Naive B cell (primary cell): ENCODE measurements at regions not wholly inside any gene's neighbourhood (a gene's known extent, or its start where the extent isn't known, plus 50 kb on each side); places are given as distances from the start of the nearest gene placed in this dataset.
"Not testable (repeated sequence)": the region's sequence is repeated elsewhere in the genome, so short reads cannot be mapped to it uniquely, and the experiment has no call there.

Experiments used
- ATAC-seq, 2 donors: fragments of 150-1000 bp; cut with Tn5 transposase; 2 replicates each; pipeline ENCODE4 v1.10.0; 2021; ENCODE audit warnings: low read depth in 2 of 2, mild to moderate bottlenecking in 2 of 2, moderate library complexity in 2 of 2
- DNase-seq: peaks from one replicate; pipeline ENCODE4 v3.0.0; 2022
- H3K27ac Mint-ChIP-seq, 6 donors: one replicate each; pipeline ENCODE4 v1.8.0; 2020 to 2022; ENCODE audit warnings: mild to moderate bottlenecking in 6 of 6, mixed read lengths in 6 of 6, moderate library complexity in 5 of 6, inconsistent platforms in 2 of 6
- H3K27me3 Mint-ChIP-seq, 3 donors: one replicate each; pipeline ENCODE4 v1.8.0; 2021 to 2022; ENCODE audit warnings: mixed read lengths in 3 of 3, mild to moderate bottlenecking in 1 of 3
- H3K36me3 Mint-ChIP-seq, 2 donors: one replicate each; pipeline ENCODE4 v1.8.0; 2020 to 2022; ENCODE audit warnings: mixed read lengths in 2 of 2, inconsistent platforms in 1 of 2, mild to moderate bottlenecking in 1 of 2
- H3K4me1 Mint-ChIP-seq, 3 donors: one replicate each; pipeline ENCODE4 v1.8.0; 2020 to 2022; ENCODE audit warnings: mixed read lengths in 3 of 3, inconsistent platforms in 1 of 3, mild to moderate bottlenecking in 1 of 3, moderate library complexity in 1 of 3
- H3K4me3 Mint-ChIP-seq, 8 donors: one replicate each; pipeline ENCODE4 v1.8.0; 2020 to 2022; ENCODE audit warnings: mild to moderate bottlenecking in 8 of 8, mixed read lengths in 8 of 8, moderate library complexity in 8 of 8, inconsistent platforms in 2 of 8
- H3K9me3 Mint-ChIP-seq, 7 donors: one replicate each; pipeline ENCODE4 v1.8.0; 2020 to 2022; ENCODE audit warnings: mixed read lengths in 7 of 7, mild to moderate bottlenecking in 5 of 7, inconsistent platforms in 2 of 7, moderate library complexity in 1 of 7

DNA sequence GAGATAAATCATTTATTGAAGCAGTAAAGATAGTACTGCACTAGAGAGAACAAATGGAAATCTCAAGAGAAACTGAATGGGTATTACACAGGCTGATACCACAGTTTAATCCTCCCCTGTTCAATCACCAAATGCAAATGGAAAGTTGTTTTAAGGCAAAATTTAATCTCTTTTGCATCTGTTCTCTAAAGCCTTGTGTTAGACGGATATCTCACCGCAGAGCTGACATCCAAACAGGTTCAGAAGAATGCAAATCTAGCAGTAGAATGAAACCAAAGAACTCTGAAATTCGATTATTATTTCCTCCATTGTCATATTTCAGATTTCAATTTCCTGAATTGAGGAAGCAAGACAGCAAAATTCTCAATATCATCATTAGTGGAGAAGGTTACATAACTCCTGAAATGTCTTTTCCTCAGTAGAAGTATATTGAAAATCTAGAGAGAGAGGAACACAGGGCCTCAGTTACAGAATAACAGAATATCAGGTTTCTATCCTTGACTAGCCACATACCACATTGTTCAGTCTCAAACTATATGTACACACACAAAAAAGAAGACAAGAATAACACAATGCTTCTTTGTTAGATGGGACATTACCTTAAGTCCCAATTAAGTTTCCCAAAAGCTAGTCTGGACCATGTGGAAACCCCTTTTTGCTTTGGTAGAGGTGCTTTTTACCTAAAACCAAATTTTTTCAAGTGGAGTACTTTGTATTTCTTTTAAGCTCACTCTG lies 94.1 kb upstream of the BANK1 start:
- DNase-seq, result no peak
- peaks cover 0 to under 1% of the 10 kb centered on the region in 2 donors for H3K36me3 Mint-ChIP-seq
- H3K27me3 Mint-ChIP-seq, result no peaks in the 10 kb centered on the region
- ATAC-seq, result no peak
- H3K4me1 Mint-ChIP-seq, result peaks cover 40 to 59% (median 55%) of the 10 kb centered on the region in 3 donors
- H3K27ac Mint-ChIP-seq, result peak overlapping the region; percentile 9 to 87 (median 40)
- H3K9me3 Mint-ChIP-seq, result no peaks in the 10 kb centered on the region
- peak overlapping the region in 1 of 8 donors; percentile 19 for H3K4me3 Mint-ChIP-seq

DNA sequence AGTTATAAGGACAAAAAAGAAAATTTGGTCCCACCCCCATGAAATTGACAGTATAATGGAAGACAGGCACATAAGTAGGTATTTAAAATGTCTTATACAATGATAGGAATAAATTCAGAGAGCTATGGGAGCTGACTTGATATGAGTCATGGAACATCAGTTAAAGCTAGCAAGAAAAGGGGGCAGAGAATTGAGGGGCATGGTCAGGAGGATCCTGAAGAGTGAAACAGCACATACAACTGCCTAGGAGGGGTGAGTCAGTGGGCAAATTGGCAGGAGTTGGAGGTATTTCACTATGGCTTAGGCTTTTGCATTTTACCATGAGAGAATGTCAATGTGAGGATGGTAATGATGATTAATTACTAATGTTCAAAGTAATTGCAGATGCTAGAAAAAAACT lies 95.4 kb upstream of the BANK1 start:
- no peak for ATAC-seq
- no peak for DNase-seq
- Mint-ChIP-seq H3K4me3 (peak overlapping the region in 6 of 8 donors; percentile 0 to 68 (median 24)), H3K9me3 (peaks cover 0 to 4% (median 0%) of the 10 kb centered on the region in 7 donors), H3K36me3 (peaks cover 0 to 5% of the 10 kb centered on the region in 2 donors), H3K27me3 (no peaks in the 10 kb centered on the region), H3K4me1 (peaks cover 48 to 69% (median 60%) of the 10 kb centered on the region in 3 donors), H3K27ac (peak overlapping the region in 4 of 6 donors; percentile 3 to 45 (median 13))

DNA sequence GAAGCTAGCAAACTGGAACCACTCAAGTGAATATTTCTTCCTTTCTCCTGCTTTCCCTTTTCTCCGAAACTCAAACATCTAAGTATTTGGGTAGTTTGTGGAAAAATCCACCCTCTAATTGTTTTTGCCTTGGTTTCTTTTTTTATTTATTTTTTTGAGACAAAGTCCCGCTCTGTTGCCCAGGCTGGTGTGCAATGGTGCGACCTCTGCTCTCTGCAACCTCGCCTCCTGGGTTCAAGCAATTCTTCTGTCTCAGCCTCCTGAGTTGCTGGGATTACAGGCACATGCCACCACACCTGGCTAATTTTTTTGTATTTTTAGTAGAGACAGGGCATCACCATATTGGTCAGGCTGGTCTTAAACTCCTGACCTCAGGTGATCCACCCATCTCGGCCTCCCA lies 96.1 kb upstream of the BANK1 start:
- not testable (repeated sequence) for DNase-seq, H3K27me3 Mint-ChIP-seq, H3K36me3 Mint-ChIP-seq, H3K9me3 Mint-ChIP-seq
- Mint-ChIP-seq H3K27ac (peak overlapping the region in 5 of 6 donors; percentile 45 to 86 (median 60)), H3K4me1 (peaks cover 49 to 69% (median 60%) of the 10 kb centered on the region in 3 donors), H3K4me3 (peak overlapping the region; percentile 0 to 72 (median 57))
- ATAC-seq, result peak; percentile 36 to 50

DNA sequence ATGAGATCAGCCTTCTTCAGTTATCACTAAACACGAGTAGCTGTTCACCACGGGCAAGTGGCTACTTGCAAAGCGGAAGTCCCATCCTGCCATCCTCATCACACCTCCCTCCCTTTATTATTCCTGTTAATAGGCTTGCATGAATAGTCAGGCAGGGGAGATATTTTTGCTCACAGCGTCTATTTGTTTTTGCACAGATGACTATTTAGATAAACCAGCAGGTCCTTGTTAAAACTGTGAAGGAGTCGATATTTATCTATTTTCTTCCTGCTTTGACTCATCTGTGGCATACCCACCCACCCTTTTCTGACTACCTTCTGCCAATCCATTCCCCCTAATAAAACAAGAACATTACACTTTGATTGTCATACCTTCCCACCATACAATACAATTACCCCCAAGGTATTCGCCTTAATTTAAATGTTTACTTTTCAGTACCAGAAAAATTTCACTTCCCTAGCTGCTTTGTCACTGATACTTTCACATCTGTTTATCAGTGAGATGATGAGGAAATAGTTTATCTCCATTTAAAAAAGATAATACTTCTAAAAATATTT lies 96.6 kb upstream of the BANK1 start:
- H3K4me3 Mint-ChIP-seq, result peak overlapping the region; percentile 0 to 72 (median 57)
- no peaks in the 10 kb centered on the region for H3K27me3 Mint-ChIP-seq
- DNase-seq (peak; percentile 41), ATAC-seq (peak; percentile 92 to 93)
- H3K36me3 Mint-ChIP-seq, result peaks cover 0 to 5% of the 10 kb centered on the region in 2 donors
- peaks cover 48 to 67% (median 55%) of the 10 kb centered on the region in 3 donors for H3K4me1 Mint-ChIP-seq
- peak overlapping the region in 5 of 6 donors; percentile 1 to 86 (median 50) for H3K27ac Mint-ChIP-seq
- H3K9me3 Mint-ChIP-seq, result peaks cover 0 to 4% (median 0%) of the 10 kb centered on the region in 7 donors

DNA sequence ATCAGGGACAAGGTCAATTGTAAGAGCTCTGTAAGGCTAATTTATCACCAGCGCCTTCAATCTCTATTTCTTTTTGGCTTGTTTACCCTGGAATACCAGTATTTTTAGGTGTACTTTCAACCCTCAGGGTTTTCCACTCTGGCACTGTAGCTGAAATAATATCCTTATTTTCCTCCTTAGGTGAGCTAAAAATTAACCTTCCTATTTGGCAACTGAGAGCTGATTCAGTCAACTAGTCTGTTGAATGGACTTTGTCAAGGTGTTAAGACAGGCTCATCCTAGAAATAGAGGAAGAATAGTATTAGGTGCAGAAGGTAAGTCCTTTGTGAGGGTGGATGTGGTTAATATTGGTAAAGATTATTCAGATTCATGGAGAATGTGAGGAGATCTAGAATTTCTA lies 101.3 kb upstream of the BANK1 start:
- ATAC-seq, result no peak
- no peak overlapping the region for H3K4me3 Mint-ChIP-seq

DNA sequence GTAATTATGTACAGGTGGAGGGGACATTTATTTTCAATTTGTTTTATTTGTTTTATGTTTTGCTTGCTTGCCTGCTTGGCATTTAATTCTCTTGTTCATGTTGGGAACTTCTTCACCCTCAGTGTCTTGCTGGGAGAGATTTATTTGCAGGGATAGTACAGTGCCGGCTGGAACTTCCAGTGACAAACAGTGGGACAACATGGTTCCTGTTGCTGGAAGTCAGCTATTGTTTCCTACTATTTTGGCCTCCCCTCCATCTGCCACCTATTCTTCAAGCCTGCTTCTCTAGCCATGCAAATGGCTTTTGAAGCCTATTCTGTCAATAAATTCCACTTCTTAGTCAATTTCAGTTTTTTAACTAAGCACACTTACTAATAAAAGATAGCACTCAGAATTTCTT lies 105.4 kb upstream of the BANK1 start:
- Mint-ChIP-seq H3K36me3 (no peaks in the 10 kb centered on the region), H3K9me3 (peaks cover 0 to 2% (median 0%) of the 10 kb centered on the region in 7 donors), H3K4me3 (no peak overlapping the region), H3K27me3 (no peaks in the 10 kb centered on the region), H3K4me1 (peaks cover 5 to 8% (median 7%) of the 10 kb centered on the region in 3 donors), H3K27ac (peak overlapping the region in 1 of 6 donors; percentile 19)
- no peak for ATAC-seq
- DNase-seq, result no peak

More for the DNA sequence above, 101.3 kb upstream of the BANK1 start:
- Mint-ChIP-seq H3K9me3 (peaks cover 0 to 4% (median 0%) of the 10 kb centered on the region in 7 donors), H3K27ac (no peak overlapping the region), H3K27me3 (no peaks in the 10 kb centered on the region), H3K4me1 (peaks cover 26 to 36% (median 27%) of the 10 kb centered on the region in 3 donors), H3K36me3 (peaks cover 0 to 5% of the 10 kb centered on the region in 2 donors)
- no peak for DNase-seq

DNA sequence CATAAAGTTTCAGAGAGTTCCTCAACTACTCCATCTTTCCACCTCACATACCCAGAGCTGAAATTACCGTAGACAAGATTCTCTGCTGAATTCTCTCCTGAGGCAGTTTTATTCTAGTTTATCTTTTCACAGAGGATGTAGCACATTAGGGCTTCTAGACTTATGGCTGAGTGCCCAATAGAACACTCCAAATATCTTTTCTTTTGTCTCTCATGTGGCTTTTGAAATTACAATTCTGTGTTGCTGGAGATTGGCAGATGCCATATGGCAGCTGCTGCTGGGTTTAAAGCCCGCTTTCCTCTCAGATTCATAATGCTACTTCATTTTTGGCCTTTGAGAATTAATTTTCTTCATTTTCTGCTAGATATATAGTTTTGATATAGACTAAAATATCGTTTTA lies 107.6 kb upstream of the BANK1 start:
- H3K36me3 Mint-ChIP-seq, result no peaks in the 10 kb centered on the region
- no peak overlapping the region for H3K27ac Mint-ChIP-seq
- DNase-seq (no peak), ATAC-seq (no peak)
- H3K4me3 Mint-ChIP-seq, result no peak overlapping the region
- H3K27me3 Mint-ChIP-seq, result no peaks in the 10 kb centered on the region
- H3K9me3 Mint-ChIP-seq, result peaks cover 0 to 2% (median 0%) of the 10 kb centered on the region in 7 donors
- peaks cover 0 to 4% (median 0%) of the 10 kb centered on the region in 3 donors for H3K4me1 Mint-ChIP-seq

DNA sequence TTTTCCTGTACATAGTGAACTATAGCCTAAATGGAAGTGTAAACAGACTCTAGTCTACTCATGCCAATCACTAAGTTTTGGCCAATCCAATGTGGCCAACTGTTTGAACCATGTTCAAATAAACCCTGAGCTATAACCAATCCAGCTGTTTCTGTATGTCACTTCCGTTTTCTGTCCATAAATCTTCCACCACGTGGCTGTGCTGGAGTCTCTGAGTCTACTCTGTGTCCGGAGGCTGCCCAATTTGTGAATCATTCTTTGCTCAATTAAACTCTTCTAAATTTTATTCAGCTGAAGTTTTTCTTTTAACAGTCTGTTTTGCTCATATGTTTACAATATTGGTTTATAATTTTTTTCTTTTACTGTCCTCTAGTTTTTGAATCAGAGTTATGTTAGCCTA lies 112.3 kb upstream of the BANK1 start:
- DNase-seq (no peak), ATAC-seq (no peak)
- Mint-ChIP-seq H3K27ac (no peak overlapping the region), H3K27me3 (no peaks in the 10 kb centered on the region), H3K4me1 (peaks cover 0 to 4% (median 0%) of the 10 kb centered on the region in 3 donors), H3K9me3 (peaks cover 0 to 11% (median 3%) of the 10 kb centered on the region in 7 donors), H3K4me3 (no peak overlapping the region), H3K36me3 (no peaks in the 10 kb centered on the region)

DNA sequence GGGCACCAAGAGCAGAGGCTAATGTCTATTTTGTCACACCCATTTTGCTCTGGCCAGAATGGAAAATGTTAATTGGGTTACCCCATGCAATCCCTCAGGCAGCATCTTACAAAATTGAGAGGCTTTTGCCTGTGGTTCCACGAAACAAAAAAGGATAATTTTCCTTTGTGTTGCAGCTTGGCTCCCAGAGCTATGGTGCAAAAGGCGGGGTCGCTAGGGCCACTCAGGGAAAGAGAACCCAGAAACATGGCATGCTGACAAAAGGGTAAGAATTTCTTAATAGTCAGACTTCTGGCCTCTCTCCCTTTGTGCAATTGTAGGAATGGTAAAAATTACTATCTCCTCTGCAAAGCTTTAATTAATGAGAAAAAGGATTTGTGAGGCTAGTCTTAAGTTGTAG lies 119.6 kb upstream of the BANK1 start:
- DNase-seq, result no peak
- Mint-ChIP-seq H3K4me1 (peaks cover 5 to 7% (median 7%) of the 10 kb centered on the region in 3 donors), H3K27me3 (no peaks in the 10 kb centered on the region), H3K27ac (no peak overlapping the region), H3K4me3 (no peak overlapping the region), H3K9me3 (peaks cover 0 to 15% (median 4%) of the 10 kb centered on the region in 7 donors), H3K36me3 (peaks cover 0 to 8% of the 10 kb centered on the region in 2 donors)
- ATAC-seq, result no peak

DNA sequence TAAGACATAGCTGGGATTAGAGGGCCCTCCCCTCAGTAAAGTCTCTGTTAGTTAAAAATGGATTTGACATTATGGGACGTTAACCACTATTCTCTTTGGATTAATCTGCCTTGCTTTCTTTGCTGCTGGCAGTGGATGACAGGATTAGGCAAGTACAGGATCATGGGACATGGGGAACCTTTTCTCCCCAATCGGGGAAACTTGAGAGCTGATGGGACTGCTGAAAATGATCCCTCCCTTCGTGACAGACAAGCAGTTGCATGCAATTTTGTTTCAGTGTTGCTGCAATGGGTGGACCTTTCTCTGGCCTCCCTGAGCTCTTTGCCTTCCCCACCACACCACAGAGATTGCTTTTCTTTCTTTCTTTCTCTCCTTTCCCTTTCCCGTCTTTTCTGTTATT lies 120.2 kb upstream of the BANK1 start:
- peaks cover 0 to 8% of the 10 kb centered on the region in 2 donors for H3K36me3 Mint-ChIP-seq
- peaks cover 0 to 15% (median 4%) of the 10 kb centered on the region in 7 donors for H3K9me3 Mint-ChIP-seq
- no peak overlapping the region for H3K27ac Mint-ChIP-seq
- no peak for DNase-seq
- H3K4me3 Mint-ChIP-seq, result no peak overlapping the region
- ATAC-seq, result no peak
- no peaks in the 10 kb centered on the region for H3K27me3 Mint-ChIP-seq
- peaks cover 5 to 7% (median 7%) of the 10 kb centered on the region in 3 donors for H3K4me1 Mint-ChIP-seq

DNA sequence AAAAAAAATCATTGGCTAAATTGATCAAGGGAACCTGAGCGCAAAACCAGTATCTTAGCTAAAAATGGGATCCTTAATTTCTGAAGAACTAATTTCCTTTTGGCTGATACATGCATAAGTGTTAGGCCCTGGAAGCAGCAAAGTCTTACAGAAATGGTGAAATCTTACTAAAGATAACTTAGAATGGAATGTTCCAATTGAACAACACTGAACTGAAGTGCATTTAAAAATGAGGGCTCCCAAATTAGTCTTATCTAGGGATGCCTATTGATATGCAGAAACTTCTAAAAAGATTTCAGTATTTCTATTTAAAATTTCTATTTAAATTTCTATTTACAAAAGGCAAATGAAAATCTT lies 120.7 kb upstream of the BANK1 start:
- Mint-ChIP-seq H3K4me1 (peaks cover 5 to 7% (median 7%) of the 10 kb centered on the region in 3 donors), H3K27ac (no peak overlapping the region), H3K9me3 (peaks cover 0 to 15% (median 4%) of the 10 kb centered on the region in 7 donors), H3K4me3 (no peak overlapping the region), H3K36me3 (peaks cover 0 to 8% of the 10 kb centered on the region in 2 donors), H3K27me3 (no peaks in the 10 kb centered on the region)
- DNase-seq (no peak), ATAC-seq (no peak)

DNA sequence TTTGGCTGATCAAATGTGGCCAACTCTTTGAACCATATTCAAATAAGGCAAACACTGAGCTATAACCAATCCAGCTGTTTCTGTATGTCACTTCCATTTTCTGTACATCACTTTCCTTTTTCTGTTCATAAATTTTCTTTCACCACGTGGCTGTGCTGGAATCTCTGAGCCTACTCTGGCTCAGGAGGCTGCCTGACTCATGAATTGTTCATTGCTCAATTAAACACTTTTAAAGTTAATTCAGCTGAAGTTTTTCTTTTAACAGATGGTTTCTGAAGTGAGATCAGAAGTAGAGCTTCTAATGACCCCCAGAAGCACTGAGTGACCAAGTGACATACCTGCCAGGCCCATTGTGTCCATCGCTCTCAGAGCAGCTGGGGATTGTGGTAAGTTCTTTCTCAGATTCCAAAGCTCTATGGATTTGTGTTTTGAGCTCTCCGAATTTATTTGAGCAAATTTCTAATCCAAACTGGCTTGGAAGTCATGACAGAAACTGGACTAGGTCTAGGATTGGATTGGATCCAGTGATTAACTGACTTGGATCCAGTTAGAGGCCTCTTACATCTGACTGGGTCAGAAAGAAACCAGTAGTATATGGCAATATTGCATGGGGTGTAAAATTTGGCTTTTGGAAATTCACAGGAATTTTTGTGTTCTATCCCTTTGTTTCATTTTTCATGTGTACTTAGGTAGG lies 121.2 kb upstream of the BANK1 start:
- no peak for ATAC-seq
- H3K36me3 Mint-ChIP-seq, result peaks cover 0 to 8% of the 10 kb centered on the region in 2 donors
- H3K9me3 Mint-ChIP-seq, result peaks cover 0 to 14% (median 4%) of the 10 kb centered on the region in 7 donors
- no peak overlapping the region for H3K4me3 Mint-ChIP-seq
- H3K27me3 Mint-ChIP-seq, result no peaks in the 10 kb centered on the region
- DNase-seq, result no peak
- peaks cover 5 to 7% (median 7%) of the 10 kb centered on the region in 3 donors for H3K4me1 Mint-ChIP-seq
- no peak overlapping the region for H3K27ac Mint-ChIP-seq

DNA sequence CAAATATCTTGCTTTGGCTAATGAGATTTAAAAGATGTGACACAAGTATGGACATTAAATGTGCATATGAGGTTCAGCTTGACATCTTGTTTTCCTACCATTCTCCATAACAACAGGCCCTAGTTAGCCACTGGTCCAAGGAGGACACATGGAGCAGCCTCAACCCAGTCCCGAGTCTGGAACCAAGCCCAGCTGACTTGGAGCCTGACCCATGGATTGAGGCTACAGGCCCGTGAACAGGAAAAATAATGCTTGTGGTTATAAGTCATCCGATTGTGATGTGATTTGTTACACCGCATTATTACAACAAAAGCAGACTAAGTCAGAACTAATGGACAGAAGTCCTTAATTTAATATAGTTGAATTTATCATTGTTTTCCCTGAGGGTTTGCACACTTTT lies 123.2 kb upstream of the BANK1 start:
- Mint-ChIP-seq H3K9me3 (peaks cover 0 to 5% (median 2%) of the 10 kb centered on the region in 7 donors), H3K4me1 (peaks cover 5 to 7% (median 7%) of the 10 kb centered on the region in 3 donors), H3K36me3 (peaks cover 0 to 8% of the 10 kb centered on the region in 2 donors), H3K4me3 (no peak overlapping the region), H3K27me3 (no peaks in the 10 kb centered on the region), H3K27ac (peak overlapping the region in 1 of 6 donors; percentile 13)
- no peak for ATAC-seq
- DNase-seq, result no peak
